Retinal pigment epithelial cell (primary cell): ENCODE measurements at regions not wholly inside any gene's neighbourhood (a gene's known extent, or its start where the extent isn't known, plus 50 kb on each side); places are given as distances from the start of the nearest gene placed in this dataset.

Source experiments
- DNase-seq: peaks from one replicate; pipeline ENCODE4 v3.0.0-alpha.2; 2010; ENCODE audit warnings: low read depth
- H3K4me3 ChIP-seq: 2 replicates; pipeline ENCODE4 v1.5.1; 2011; ENCODE audit warnings: mild to moderate bottlenecking, low read length, control low read depth, moderate library complexity
- CTCF ChIP-seq: conservative IDR thresholded peaks from 2 replicates; pipeline ENCODE4 v1.5.1; 2011; ENCODE audit warnings: low read depth, low read length, control low read depth, inconsistent platforms

- no peak for DNase-seq
- no peak overlapping the region for H3K4me3 ChIP-seq
- TF ChIP-seq CTCF, result no peak
These were observed 329.2 kb upstream of the ZMIZ1 start for GRCh38 chr10:78739444-78740053.

- H3K4me3 ChIP-seq, result no peak overlapping the region
- no peak for TF ChIP-seq CTCF
- DNase-seq, result no peak
These were observed 327.5 kb upstream of the ZMIZ1 start for GRCh38 chr10:78740976-78741915.

GRCh38 chr10:78742406-78742729, 326.4 kb upstream of the ZMIZ1 start:
- DNase-seq, result no peak
- no peak for TF ChIP-seq CTCF
- H3K4me3 ChIP-seq, result no peak overlapping the region

GRCh38 chr10:78742730-78743615, 325.8 kb upstream of the ZMIZ1 start:
- H3K4me3 ChIP-seq, result no peak overlapping the region
- TF ChIP-seq CTCF, result no peak
- DNase-seq, result no peak

GRCh38 chr10:78744056-78744455, 324.7 kb upstream of the ZMIZ1 start:
- no peak for DNase-seq
- TF ChIP-seq CTCF, result no peak
- no peak overlapping the region for H3K4me3 ChIP-seq

GRCh38 chr10:78744491-78745090, 324.2 kb upstream of the ZMIZ1 start:
- H3K4me3 ChIP-seq, result no peak overlapping the region
- TF ChIP-seq CTCF, result no peak
- no peak for DNase-seq
